ENCODE measurements at regions not wholly inside any gene's neighbourhood (a gene's known extent, or its start where the extent isn't known, plus 50 kb on each side); places are given as distances from the start of the nearest gene placed in this dataset.

GRCh38 chr5:104538734-104539133, 976.1 kb upstream of the NUDT12 start:
- TF ChIP-seq CTCF (IDR thresholded peaks at IDR 0.05; ENCODE audit: low read depth, low read length): no peak
- ChIA-PET CTCF (no interaction called here), POLR2A (no interaction called here)
- H3K9me3 ChIP-seq (ENCODE audit: control insufficient read depth, insufficient read depth, low read length): no peaks in the 10 kb centered on the region
- H3K4me3 ChIP-seq (ENCODE audit: low read depth, low read length): no peak overlapping the region
- DNase-seq (ENCODE audit: low read depth, low spot score): no peak
- H3K27me3 ChIP-seq (ENCODE audit: control insufficient read depth, insufficient read depth, low read length): no peaks in the 10 kb centered on the region
- H3K27ac ChIP-seq (ENCODE audit: low read depth, low read length): no peak overlapping the region

GRCh38 chr5:104533498-104533897, 970.9 kb upstream of the NUDT12 start:
- DNase-seq (ENCODE audit: low read depth, low spot score): no peak
- no peak for TF ChIP-seq CTCF (IDR thresholded peaks at IDR 0.05; ENCODE audit: low read depth, low read length)
- H3K27me3 ChIP-seq (ENCODE audit: control insufficient read depth, insufficient read depth, low read length): no peaks in the 10 kb centered on the region
- H3K9me3 ChIP-seq (ENCODE audit: control insufficient read depth, insufficient read depth, low read length): no peaks in the 10 kb centered on the region
- no peak overlapping the region for H3K27ac ChIP-seq (ENCODE audit: low read depth, low read length)
- ChIA-PET POLR2A (no interaction called here), CTCF (no interaction called here)
- H3K4me3 ChIP-seq (ENCODE audit: low read depth, low read length): no peak overlapping the region

- H3K4me3 ChIP-seq (ENCODE audit: low read depth, low read length): no peak overlapping the region
- no peak overlapping the region for H3K27ac ChIP-seq (ENCODE audit: low read depth, low read length)
- DNase-seq (ENCODE audit: low read depth, low spot score): no peak
- H3K27me3 ChIP-seq (ENCODE audit: control insufficient read depth, insufficient read depth, low read length): no peaks in the 10 kb centered on the region
- H3K9me3 ChIP-seq (ENCODE audit: control insufficient read depth, insufficient read depth, low read length): no peaks in the 10 kb centered on the region
- no peak for TF ChIP-seq CTCF (IDR thresholded peaks at IDR 0.05; ENCODE audit: low read depth, low read length)
- ChIA-PET CTCF (interaction anchor here (1.3 kb wide), 1 partner anchor 14 kb away, joined by 3 read pairs; no protein-coding TSS in a partner anchor), POLR2A (no interaction called here)
Measured at GRCh38 chr5:104526866-104527265, 964.3 kb upstream of the NUDT12 start.

GRCh38 chr5:104513640-104514072, 951.1 kb upstream of the NUDT12 start:
- ChIA-PET POLR2A (no interaction called here), CTCF (no interaction called here)
- H3K4me3 ChIP-seq (ENCODE audit: low read depth, low read length): no peak overlapping the region
- H3K9me3 ChIP-seq (ENCODE audit: control insufficient read depth, insufficient read depth, low read length): peaks cover 2% of the 10 kb centered on the region; the same call in 1 of the 2 replicates
- no peak for DNase-seq (ENCODE audit: low read depth, low spot score)
- no peak overlapping the region for H3K27ac ChIP-seq (ENCODE audit: low read depth, low read length)
- TF ChIP-seq CTCF (IDR thresholded peaks at IDR 0.05; ENCODE audit: low read depth, low read length): no peak
- no peaks in the 10 kb centered on the region for H3K27me3 ChIP-seq (ENCODE audit: control insufficient read depth, insufficient read depth, low read length)

- POLR2A ChIA-PET: no interaction called here
Measured at GRCh38 chr5:104513121-104513602, 950.6 kb upstream of the NUDT12 start.

More at GRCh38 chr5:104513121-104513602, 950.6 kb upstream of the NUDT12 start:
- CTCF ChIA-PET: interaction anchor here (0.5 to 1.1 kb wide), 2 partner anchors 12 to 14 kb away, joined by 3 read pairs; no protein-coding TSS in a partner anchor
- no peak for TF ChIP-seq CTCF (IDR thresholded peaks at IDR 0.05; ENCODE audit: low read depth, low read length)
- H3K27me3 ChIP-seq (ENCODE audit: control insufficient read depth, insufficient read depth, low read length): no peaks in the 10 kb centered on the region
- no peak overlapping the region for H3K27ac ChIP-seq (ENCODE audit: low read depth, low read length)
- no peak overlapping the region for H3K4me3 ChIP-seq (ENCODE audit: low read depth, low read length)
- H3K9me3 ChIP-seq (ENCODE audit: control insufficient read depth, insufficient read depth, low read length): peaks cover 2% of the 10 kb centered on the region; the same call in 1 of the 2 replicates
- no peak for DNase-seq (ENCODE audit: low read depth, low spot score)
